ENCODE measurements at regions not wholly inside any gene's neighbourhood (a gene's known extent, or its start where the extent isn't known, plus 50 kb on each side); places are given as distances from the start of the nearest gene placed in this dataset.

- no peak overlapping the region for H3K4me3 Mint-ChIP-seq (ENCODE audit: low read depth)
- TF ChIP-seq CTCF (IDR thresholded peaks at IDR 0.05; ENCODE audit: unreplicated experiment), result no peak
- DNase-seq (ENCODE audit: low spot score, unreplicated experiment), result no peak
- no peaks in the 10 kb centered on the region for H3K27me3 Mint-ChIP-seq
- no peaks in the 10 kb centered on the region for H3K4me1 Mint-ChIP-seq (ENCODE audit: low read depth)
- no peak overlapping the region for H3K27ac Mint-ChIP-seq
- H3K9me3 Mint-ChIP-seq (ENCODE audit: low read depth), result no peaks in the 10 kb centered on the region
- H3K36me3 Mint-ChIP-seq (ENCODE audit: insufficient read depth), result no peaks in the 10 kb centered on the region
Observed at GRCh38 chr3:28118087-28118486, 123.3 kb upstream of the CMC1 start.

- Mint-ChIP-seq H3K4me1 (ENCODE audit: low read depth) (no peaks in the 10 kb centered on the region), H3K36me3 (ENCODE audit: insufficient read depth) (no peaks in the 10 kb centered on the region), H3K9me3 (ENCODE audit: low read depth) (no peaks in the 10 kb centered on the region), H3K27me3 (no peaks in the 10 kb centered on the region), H3K27ac (no peak overlapping the region), H3K4me3 (ENCODE audit: low read depth) (no peak overlapping the region)
- DNase-seq (ENCODE audit: low spot score, unreplicated experiment), result no peak
- TF ChIP-seq CTCF (IDR thresholded peaks at IDR 0.05; ENCODE audit: unreplicated experiment), result no peak
Observed at GRCh38 chr3:28122227-28122626, 119.2 kb upstream of the CMC1 start.

GRCh38 chr3:28124882-28125281, 116.5 kb upstream of the CMC1 start:
- Mint-ChIP-seq H3K4me3 (ENCODE audit: low read depth) (no peak overlapping the region), H3K36me3 (ENCODE audit: insufficient read depth) (no peaks in the 10 kb centered on the region), H3K9me3 (ENCODE audit: low read depth) (no peaks in the 10 kb centered on the region), H3K27ac (no peak overlapping the region), H3K4me1 (ENCODE audit: low read depth) (no peaks in the 10 kb centered on the region), H3K27me3 (no peaks in the 10 kb centered on the region)
- no peak for DNase-seq (ENCODE audit: low spot score, unreplicated experiment)
- TF ChIP-seq CTCF (IDR thresholded peaks at IDR 0.05; ENCODE audit: unreplicated experiment), result no peak

GRCh38 chr3:28125342-28125741, 116.1 kb upstream of the CMC1 start:
- no peak for TF ChIP-seq CTCF (IDR thresholded peaks at IDR 0.05; ENCODE audit: unreplicated experiment)
- no peaks in the 10 kb centered on the region for H3K4me1 Mint-ChIP-seq (ENCODE audit: low read depth)
- no peak overlapping the region for H3K4me3 Mint-ChIP-seq (ENCODE audit: low read depth)
- no peaks in the 10 kb centered on the region for H3K36me3 Mint-ChIP-seq (ENCODE audit: insufficient read depth)
- no peaks in the 10 kb centered on the region for H3K9me3 Mint-ChIP-seq (ENCODE audit: low read depth)
- no peaks in the 10 kb centered on the region for H3K27me3 Mint-ChIP-seq
- no peak for DNase-seq (ENCODE audit: low spot score, unreplicated experiment)
- no peak overlapping the region for H3K27ac Mint-ChIP-seq

GRCh38 chr3:28130836-28131235, 110.6 kb upstream of the CMC1 start:
- Mint-ChIP-seq H3K27me3 (no peaks in the 10 kb centered on the region), H3K4me3 (ENCODE audit: low read depth) (no peak overlapping the region), H3K36me3 (ENCODE audit: insufficient read depth) (no peaks in the 10 kb centered on the region), H3K4me1 (ENCODE audit: low read depth) (peaks cover 1% of the 10 kb centered on the region), H3K27ac (no peak overlapping the region), H3K9me3 (ENCODE audit: low read depth) (no peaks in the 10 kb centered on the region)
- no peak for DNase-seq (ENCODE audit: low spot score, unreplicated experiment)
- TF ChIP-seq CTCF (IDR thresholded peaks at IDR 0.05; ENCODE audit: unreplicated experiment), result no peak

Measured in progenitor cell of endocrine pancreas (in vitro differentiated cells).